Vagina (tissue), 2 donors: ENCODE measurements at regions not wholly inside any gene's neighbourhood (a gene's known extent, or its start where the extent isn't known, plus 50 kb on each side); places are given as distances from the start of the nearest gene placed in this dataset.

Experiments used
- DNase-seq, 2 donors: peaks; one replicate each; pipeline ENCODE4 v3.0.0-alpha.2; 2017; ENCODE audit errors: extremely low spot score in 2 of 2
- H3K27ac ChIP-seq: fragments of 200-600 bp; sonication (generic); one replicate; pipeline ENCODE4 v1.5.1; 2019
- H3K27me3 ChIP-seq: fragments of 200-600 bp; sonication (generic); one replicate; pipeline ENCODE4 v1.5.1; 2019
- H3K36me3 ChIP-seq, 2 donors: fragments of 200-600 bp; sonication (generic); one replicate each; pipeline ENCODE4 v1.5.1; 2017 to 2019
- H3K4me1 ChIP-seq: fragments of 200-600 bp; sonication (generic); one replicate; pipeline ENCODE4 v1.5.1; 2019
- H3K4me3 ChIP-seq, 2 donors: fragments of 200-600 bp; sonication (generic); 1 replicate in 1 of 2; 2 replicates in 1 of 2; pipeline ENCODE4 v1.5.1; 2016 to 2019
- H3K9me3 ChIP-seq: fragments of 200-600 bp; sonication (generic); one replicate; pipeline ENCODE4 v1.5.1; 2019
- POLR2A ChIP-seq, 2 donors: fragments of 450-650 bp; IDR thresholded peaks; one replicate each; pipeline ENCODE4 v1.6.1; 2017; ENCODE audit warnings: antibody characterized with exemption in 2 of 2, mild to moderate bottlenecking in 2 of 2, moderate library complexity in 2 of 2
- POLR2AphosphoS5 ChIP-seq, 2 donors: sonication (generic); formaldehyde crosslinking; IDR thresholded peaks; one replicate each; pipeline ENCODE4 v1.9.0; 2017; ENCODE audit warnings: antibody characterized with exemption in 2 of 2, mild to moderate bottlenecking in 2 of 2, low read depth in 1 of 2; ENCODE audit not compliant: insufficient read depth in 1 of 2
- intact Hi-C: fragments of 100-400 bp; cut with DNase I; formaldehyde crosslinking; loops from one replicate; pipeline ENCODE4 v1.15.1; 2023
- TF ChIP-seq, protein P1 (sequence below), 3 experiments: fragments of 450-650 bp in 2 of 3; fragments of 200-600 bp in 1 of 3; sonication (generic) in 1 of 3; IDR thresholded peaks; one replicate each; pipeline ENCODE4 v1.5.1; 2017 to 2019; ENCODE audit warnings: antibody characterized with exemption in 3 of 3, mild to moderate bottlenecking in 2 of 3, moderate library complexity in 2 of 3

DNA sequence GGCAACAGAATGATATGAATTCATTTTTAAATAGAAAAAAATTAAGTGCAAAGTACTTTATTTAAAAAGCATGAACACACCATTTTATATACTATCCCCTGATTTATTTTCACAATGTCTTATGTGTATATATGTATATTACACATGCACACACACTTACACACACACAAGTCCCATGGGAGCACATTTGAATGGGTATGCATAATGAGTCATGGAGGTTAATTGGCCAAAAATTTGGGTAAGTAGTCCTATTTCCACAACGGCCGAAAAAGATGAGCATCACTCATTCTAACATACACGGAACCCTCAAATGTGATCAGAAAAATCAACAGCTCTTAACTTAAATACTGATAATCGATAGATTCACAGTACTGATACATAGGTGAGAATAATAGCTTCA, 97.4 kb upstream of the NABP1 start:
- no peaks in the 10 kb centered on the region for H3K36me3 ChIP-seq
- H3K27me3 ChIP-seq: no peaks in the 10 kb centered on the region
- H3K27ac ChIP-seq: no peak overlapping the region
- no peaks in the 10 kb centered on the region for H3K4me1 ChIP-seq
- H3K4me3 ChIP-seq: no peak overlapping the region
- intact Hi-C loops: no loop called here
- H3K9me3 ChIP-seq: no peaks in the 10 kb centered on the region
- TF ChIP-seq POLR2AphosphoS5 (IDR thresholded peaks at IDR 0.05; ENCODE audit: insufficient read depth in 1 of 2, low read depth in 1 of 2) (no peak), POLR2A (IDR thresholded peaks at IDR 0.05) (no peak)
- TF ChIP-seq, protein P1, sequence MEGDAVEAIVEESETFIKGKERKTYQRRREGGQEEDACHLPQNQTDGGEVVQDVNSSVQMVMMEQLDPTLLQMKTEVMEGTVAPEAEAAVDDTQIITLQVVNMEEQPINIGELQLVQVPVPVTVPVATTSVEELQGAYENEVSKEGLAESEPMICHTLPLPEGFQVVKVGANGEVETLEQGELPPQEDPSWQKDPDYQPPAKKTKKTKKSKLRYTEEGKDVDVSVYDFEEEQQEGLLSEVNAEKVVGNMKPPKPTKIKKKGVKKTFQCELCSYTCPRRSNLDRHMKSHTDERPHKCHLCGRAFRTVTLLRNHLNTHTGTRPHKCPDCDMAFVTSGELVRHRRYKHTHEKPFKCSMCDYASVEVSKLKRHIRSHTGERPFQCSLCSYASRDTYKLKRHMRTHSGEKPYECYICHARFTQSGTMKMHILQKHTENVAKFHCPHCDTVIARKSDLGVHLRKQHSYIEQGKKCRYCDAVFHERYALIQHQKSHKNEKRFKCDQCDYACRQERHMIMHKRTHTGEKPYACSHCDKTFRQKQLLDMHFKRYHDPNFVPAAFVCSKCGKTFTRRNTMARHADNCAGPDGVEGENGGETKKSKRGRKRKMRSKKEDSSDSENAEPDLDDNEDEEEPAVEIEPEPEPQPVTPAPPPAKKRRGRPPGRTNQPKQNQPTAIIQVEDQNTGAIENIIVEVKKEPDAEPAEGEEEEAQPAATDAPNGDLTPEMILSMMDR (IDR thresholded peaks at IDR 0.05): no peak
- DNase-seq: no peak

DNA sequence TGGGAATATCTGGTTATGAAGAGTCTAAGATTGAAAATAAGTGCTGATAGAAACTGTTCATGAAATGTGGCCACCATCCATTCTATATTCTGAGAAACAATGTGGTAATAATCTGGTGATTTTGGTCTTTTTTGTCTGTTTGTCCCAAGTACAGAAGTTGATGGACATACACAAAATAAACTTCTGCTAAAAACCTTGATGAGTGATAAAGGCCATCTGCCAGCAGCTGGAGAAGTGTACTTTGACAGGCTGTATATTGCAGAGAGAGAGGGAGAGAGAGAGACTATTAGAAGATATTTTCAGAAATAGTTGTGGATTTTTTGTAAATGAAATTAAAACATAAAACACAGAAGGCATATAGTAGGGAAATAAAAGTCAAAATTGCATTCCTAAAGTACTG, 96.9 kb upstream of the NABP1 start:
- intact Hi-C loops: no loop called here
- TF ChIP-seq, protein P1 (IDR thresholded peaks at IDR 0.05): no peak
- TF ChIP-seq POLR2AphosphoS5 (IDR thresholded peaks at IDR 0.05; ENCODE audit: insufficient read depth in 1 of 2, low read depth in 1 of 2): no peak
- no peak for TF ChIP-seq POLR2A (IDR thresholded peaks at IDR 0.05)
- no peak for DNase-seq

DNA sequence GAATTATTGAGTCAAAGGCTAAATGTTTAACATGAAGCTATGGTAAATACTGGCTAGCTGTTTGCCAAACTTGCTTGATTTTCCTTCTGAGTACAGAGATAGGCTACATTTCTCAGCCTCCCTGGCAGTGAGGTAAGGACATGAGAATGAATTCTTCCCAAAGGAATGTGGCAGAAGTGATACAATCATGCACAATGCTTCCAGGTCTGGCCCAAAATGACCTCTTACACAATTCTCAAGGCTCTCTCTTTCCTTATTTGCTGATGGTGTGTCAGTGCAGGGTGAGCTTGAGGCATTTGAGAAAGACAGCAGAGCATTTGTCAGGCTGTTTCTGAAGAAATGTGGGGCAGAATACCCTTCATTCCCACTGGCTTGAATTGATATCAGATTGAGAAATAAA, 95.6 kb upstream of the NABP1 start:
- no peak for DNase-seq
- Histone ChIP-seq H3K4me1 (no peaks in the 10 kb centered on the region), H3K36me3 (no peaks in the 10 kb centered on the region), H3K27me3 (no peaks in the 10 kb centered on the region), H3K9me3 (no peaks in the 10 kb centered on the region), H3K27ac (no peak overlapping the region), H3K4me3 (no peak overlapping the region)
- intact Hi-C loops: no loop called here
- no peak for TF ChIP-seq POLR2A (IDR thresholded peaks at IDR 0.05)
- TF ChIP-seq, protein P1 (IDR thresholded peaks at IDR 0.05): no peak
- no peak for TF ChIP-seq POLR2AphosphoS5 (IDR thresholded peaks at IDR 0.05; ENCODE audit: insufficient read depth in 1 of 2, low read depth in 1 of 2)

More for the DNA sequence above, 96.9 kb upstream of the NABP1 start:
- no peak overlapping the region for H3K27ac ChIP-seq
- H3K4me3 ChIP-seq: no peak overlapping the region
- no peaks in the 10 kb centered on the region for H3K4me1 ChIP-seq
- no peaks in the 10 kb centered on the region for H3K9me3 ChIP-seq
- H3K36me3 ChIP-seq: no peaks in the 10 kb centered on the region
- H3K27me3 ChIP-seq: no peaks in the 10 kb centered on the region

DNA sequence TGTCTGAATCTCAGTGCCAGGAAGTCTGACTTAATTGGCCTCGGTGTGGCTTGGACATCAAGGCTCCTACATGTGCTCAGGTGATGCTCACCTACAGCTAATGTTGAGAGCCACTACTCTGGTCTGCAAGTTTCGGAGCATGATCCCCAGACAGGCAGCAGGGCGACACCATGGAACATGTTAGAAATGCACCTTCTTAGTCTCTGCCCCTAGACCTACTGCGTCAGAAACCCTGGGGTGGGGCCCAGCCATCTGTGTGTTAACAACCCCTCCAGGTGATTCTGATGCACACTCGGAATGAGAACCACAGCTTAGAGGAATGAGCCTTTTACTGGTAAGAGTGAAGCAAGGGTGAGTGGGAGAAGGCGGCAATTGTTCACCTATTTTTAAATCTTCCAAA, 86.9 kb upstream of the NABP1 start:
- no peak for DNase-seq
- Histone ChIP-seq H3K4me3 (no peak overlapping the region), H3K9me3 (no peaks in the 10 kb centered on the region), H3K27me3 (no peaks in the 10 kb centered on the region), H3K36me3 (no peaks in the 10 kb centered on the region), H3K4me1 (no peaks in the 10 kb centered on the region), H3K27ac (no peak overlapping the region)
- TF ChIP-seq, protein P1 (IDR thresholded peaks at IDR 0.05): no peak
- TF ChIP-seq POLR2A (IDR thresholded peaks at IDR 0.05) (no peak), POLR2AphosphoS5 (IDR thresholded peaks at IDR 0.05; ENCODE audit: insufficient read depth in 1 of 2, low read depth in 1 of 2) (no peak)
- intact Hi-C loops: no loop called here

DNA sequence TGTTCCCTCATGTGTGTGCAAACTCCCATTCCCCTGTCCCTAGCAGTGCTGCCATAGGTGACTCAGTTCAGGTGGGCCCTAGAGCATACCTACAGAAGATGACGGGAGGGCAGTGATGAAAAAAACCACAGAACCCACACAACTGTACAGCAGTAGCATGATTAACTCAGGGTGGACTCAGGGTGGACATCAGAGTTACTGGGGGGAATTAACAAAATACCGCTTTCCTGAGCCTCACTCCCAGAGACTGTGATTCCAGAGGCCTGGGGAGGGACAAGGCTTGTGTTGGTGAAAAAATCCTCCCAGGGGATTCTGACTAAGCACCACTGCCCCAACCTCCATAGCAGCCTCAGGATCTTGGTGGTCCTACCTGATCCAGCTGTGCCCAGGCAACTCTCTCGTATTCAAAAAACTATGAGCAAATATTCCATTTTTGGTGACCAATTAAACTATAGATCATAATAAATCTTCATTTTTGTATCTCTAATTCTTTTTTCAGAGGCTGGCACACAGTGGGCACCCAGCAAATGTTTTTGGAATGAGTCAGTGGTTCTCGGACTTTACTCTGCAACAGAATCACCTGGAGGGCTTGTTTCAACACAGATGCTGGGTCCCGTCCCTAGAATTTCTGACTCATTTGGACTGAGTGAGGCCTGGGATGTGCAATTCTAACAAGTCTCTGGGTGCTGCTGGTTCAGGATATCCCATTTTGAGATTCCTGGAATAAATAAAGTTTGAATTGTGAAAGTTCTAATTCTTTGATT, 84.1 kb upstream of the NABP1 start:
- H3K9me3 ChIP-seq: no peaks in the 10 kb centered on the region
- TF ChIP-seq, protein P1 (IDR thresholded peaks at IDR 0.05): no peak
- TF ChIP-seq POLR2AphosphoS5 (IDR thresholded peaks at IDR 0.05; ENCODE audit: insufficient read depth in 1 of 2, low read depth in 1 of 2) (no peak), POLR2A (IDR thresholded peaks at IDR 0.05) (no peak)
- DNase-seq: no peak
- H3K4me1 ChIP-seq: no peaks in the 10 kb centered on the region
- H3K36me3 ChIP-seq: no peaks in the 10 kb centered on the region
- H3K27ac ChIP-seq: no peak overlapping the region
- intact Hi-C loops: no loop called here
- H3K4me3 ChIP-seq: no peak overlapping the region
- H3K27me3 ChIP-seq: no peaks in the 10 kb centered on the region
